GM23338 (cell line): ENCODE measurements at regions not wholly inside any gene's neighbourhood (a gene's known extent, or its start where the extent isn't known, plus 50 kb on each side); places are given as distances from the start of the nearest gene placed in this dataset.

Source experiments
- ATAC-seq: fragments of 200-7000 bp; cut with Tn5 transposase; 3 replicates; pipeline ENCODE4 v1.9.1; 2020
- DNase-seq: peaks from one replicate; pipeline ENCODE4 v3.0.0-alpha.2; 2015; ENCODE audit warnings: low spot score
- H2AFZ ChIP-seq: fragments of 200-600 bp; sonication (generic); 2 replicates; pipeline ENCODE4 v1.8.0; 2016; ENCODE audit warnings: antibody characterized with exemption, mild to moderate bottlenecking, moderate library complexity
- H3F3A ChIP-seq: fragments of 200-600 bp; sonication (generic); replicated peaks from 2 replicates; pipeline ENCODE4 v1.8.0; 2017; ENCODE audit warnings: antibody characterized with exemption, mixed run types, low read depth
- H3K27ac ChIP-seq: fragments of 200-600 bp; sonication (generic); 2 replicates; pipeline ENCODE4 v1.6.1; 2016; ENCODE audit warnings: low read depth
- H3K27me3 ChIP-seq: fragments of 200-600 bp; sonication (generic); 2 replicates; pipeline ENCODE4 v1.8.0; 2016; ENCODE audit warnings: mild to moderate bottlenecking, mixed run types, moderate library complexity; ENCODE audit not compliant: insufficient read depth
- H3K36me3 ChIP-seq: fragments of 200-600 bp; sonication (generic); 2 replicates; pipeline ENCODE4 v1.8.0; 2016; ENCODE audit warnings: mild to moderate bottlenecking; ENCODE audit not compliant: insufficient read depth
- H3K4me1 ChIP-seq: fragments of 200-600 bp; sonication (generic); 2 replicates; pipeline ENCODE4 v1.8.0; 2016; ENCODE audit warnings: mild to moderate bottlenecking, moderate library complexity; ENCODE audit not compliant: insufficient read depth
- H3K4me2 ChIP-seq: fragments of 200-600 bp; sonication (generic); 2 replicates; pipeline ENCODE4 v1.7.1; 2017; ENCODE audit warnings: mixed run types
- H3K4me3 ChIP-seq: fragments of 200-600 bp; sonication (generic); 2 replicates; pipeline ENCODE4 v1.6.1; 2016; ENCODE audit warnings: mixed run types
- H3K79me2 ChIP-seq: fragments of 200-600 bp; sonication (generic); replicated peaks from 2 replicates; pipeline ENCODE4 v1.8.0; 2017; ENCODE audit warnings: mild to moderate bottlenecking; ENCODE audit not compliant: insufficient read depth
- H3K9me2 ChIP-seq: fragments of 200-600 bp; sonication (generic); 2 replicates; pipeline ENCODE4 v1.8.0; 2017; ENCODE audit not compliant: insufficient read depth
- H4K20me1 ChIP-seq: fragments of 200-600 bp; sonication (generic); replicated peaks from 2 replicates; pipeline ENCODE4 v1.8.0; 2017; ENCODE audit warnings: mild to moderate bottlenecking; ENCODE audit not compliant: insufficient read depth
- H3K27ac Mint-ChIP-seq: 2 replicates; pipeline ENCODE4 v1.8.0; 2020; ENCODE audit warnings: inconsistent platforms, mild to moderate bottlenecking, moderate library complexity, mixed read lengths
- H3K27me3 Mint-ChIP-seq: 3 replicates; pipeline ENCODE4 v1.8.0; 2022; ENCODE audit warnings: low read depth, mild to moderate bottlenecking, moderate library complexity, mixed read lengths, inconsistent platforms; ENCODE audit not compliant: insufficient read depth, poor library complexity
- H3K36me3 Mint-ChIP-seq: 3 replicates; pipeline ENCODE4 v1.8.0; 2021; ENCODE audit warnings: low read depth, mild to moderate bottlenecking, inconsistent platforms, moderate library complexity, mixed read lengths
- H3K4me1 Mint-ChIP-seq: 3 replicates; pipeline ENCODE4 v1.8.0; 2020; ENCODE audit warnings: mild to moderate bottlenecking, inconsistent platforms, mixed read lengths
- H3K4me3 Mint-ChIP-seq: 3 replicates; pipeline ENCODE4 v1.8.0; 2021; ENCODE audit warnings: moderate library complexity, mild to moderate bottlenecking, inconsistent platforms, mixed read lengths
- H3K9me3 Mint-ChIP-seq: 3 replicates; pipeline ENCODE4 v1.8.0; 2020; ENCODE audit warnings: moderate library complexity, mild to moderate bottlenecking, inconsistent platforms, mixed read lengths
- CREB1 ChIP-seq: fragments of 250-450 bp; sonication (Bioruptor Pico); IDR thresholded peaks from 2 replicates; pipeline ENCODE4 v1.5.0; 2020; ENCODE audit warnings: low read depth, mild to moderate bottlenecking, moderate library complexity
- EZH2 ChIP-seq: fragments of 200-600 bp; sonication (generic); IDR thresholded peaks from one replicate; pipeline ENCODE4 v1.8.0; 2017; ENCODE audit warnings: antibody characterized with exemption, mild to moderate bottlenecking, low read depth; ENCODE audit not compliant: unreplicated experiment
- EZH2phosphoT487 ChIP-seq: fragments of 200-600 bp; sonication (generic); IDR thresholded peaks from one replicate; pipeline ENCODE4 v1.8.1; 2018; ENCODE audit warnings: antibody characterized with exemption; ENCODE audit not compliant: unreplicated experiment
- JUNB ChIP-seq: IDR thresholded peaks from one replicate; pipeline ENCODE4 v1.6.1; 2016; ENCODE audit warnings: antibody characterized with exemption; ENCODE audit not compliant: unreplicated experiment
- NANOG ChIP-seq: IDR thresholded peaks from 2 replicates; pipeline ENCODE4 v1.6.1; 2016; ENCODE audit warnings: antibody characterized with exemption, borderline replicate concordance
- POLR2AphosphoS5 ChIP-seq: IDR thresholded peaks from 2 replicates; pipeline ENCODE4 v1.6.1; 2016; ENCODE audit warnings: antibody characterized with exemption, low read depth
- STAT1 ChIP-seq: IDR thresholded peaks from one replicate; pipeline ENCODE4 v1.6.1; 2016; ENCODE audit warnings: antibody characterized with exemption; ENCODE audit not compliant: unreplicated experiment
- ZNF114 ChIP-seq: fragments of 250-450 bp; sonication (Bioruptor Pico); IDR thresholded peaks from 2 replicates; pipeline ENCODE4 v1.5.0; 2020; ENCODE audit warnings: mild to moderate bottlenecking, moderate library complexity
- ZNF331 ChIP-seq: fragments of 250-450 bp; sonication (Bioruptor Pico); IDR thresholded peaks from 2 replicates; pipeline ENCODE4 v1.5.0; 2020; ENCODE audit warnings: low read depth, mild to moderate bottlenecking, moderate library complexity
- TF ChIP-seq, protein P1 (sequence below): IDR thresholded peaks from one replicate; pipeline ENCODE4 v1.6.1; 2018; ENCODE audit warnings: antibody characterized with exemption; ENCODE audit not compliant: unreplicated experiment
- TF ChIP-seq, protein P2 (sequence below): fragments of 250-450 bp; sonication (Bioruptor Pico); IDR thresholded peaks from 2 replicates; pipeline ENCODE4 v1.5.0; 2020; ENCODE audit warnings: mild to moderate bottlenecking, moderate library complexity
- TF ChIP-seq, protein P3 (sequence below): IDR thresholded peaks from 2 replicates; pipeline ENCODE4 v1.6.1; 2016; ENCODE audit warnings: antibody characterized with exemption
- TF ChIP-seq, protein P4 (sequence below), 2 experiments: fragments of 200-600 bp in 1 of 2; sonication (generic) in 1 of 2; conservative IDR thresholded peaks; 2 replicates each; pipeline versions ENCODE4 v1.5.1 to v1.6.1; 2016 to 2017; ENCODE audit warnings: antibody characterized with exemption in 2 of 2, low read depth in 2 of 2, mild to moderate bottlenecking in 2 of 2, moderate library complexity in 1 of 2

DNA sequence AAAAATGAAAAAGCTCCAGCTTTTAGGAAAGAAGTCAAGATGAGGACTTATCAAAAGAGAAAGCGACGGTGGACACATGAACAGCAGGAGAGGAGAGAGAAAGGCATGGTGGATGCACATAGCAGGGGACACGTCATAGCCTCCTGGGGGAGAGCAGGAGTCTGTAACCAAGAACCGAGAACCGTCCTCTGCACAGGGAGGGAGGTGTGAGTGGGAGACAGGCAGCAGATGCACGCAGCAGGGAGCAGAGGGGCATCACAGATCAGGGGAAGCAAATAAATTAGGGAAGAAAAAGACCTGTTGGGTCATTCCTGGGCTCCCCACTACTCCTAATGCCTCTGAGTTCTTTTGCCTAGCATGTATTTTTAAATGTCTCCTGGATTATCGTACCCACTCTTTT, 138.1 kb upstream of the RMST start:
- H3K36me3 ChIP-seq: no peaks in the 10 kb centered on the region
- no peaks in the 10 kb centered on the region; the same call in 1 of the 2 replicates for H3F3A ChIP-seq
- H4K20me1 ChIP-seq: no peaks in the 10 kb centered on the region
- peak; percentile 1 for DNase-seq
- peaks cover 38% of the 10 kb centered on the region for H3K4me1 ChIP-seq
- ATAC-seq: peak; percentile 10; the same call in 1 of the 3 replicates
- no peaks in the 10 kb centered on the region for H3K9me3 Mint-ChIP-seq
- peaks cover 42% of the 10 kb centered on the region for H3K4me1 Mint-ChIP-seq
- no peak overlapping the region for H3K27ac Mint-ChIP-seq
- H3K4me2 ChIP-seq: peak overlapping the region; percentile 48
- peak overlapping the region; percentile 50 for H2AFZ ChIP-seq
- H3K4me3 ChIP-seq: no peak overlapping the region
- peaks cover 11% of the 10 kb centered on the region for H3K27me3 Mint-ChIP-seq
- H3K27me3 ChIP-seq: no peaks in the 10 kb centered on the region
- H3K4me3 Mint-ChIP-seq: no peak overlapping the region
- H3K27ac ChIP-seq: no peak overlapping the region
- TF ChIP-seq, protein P1, sequence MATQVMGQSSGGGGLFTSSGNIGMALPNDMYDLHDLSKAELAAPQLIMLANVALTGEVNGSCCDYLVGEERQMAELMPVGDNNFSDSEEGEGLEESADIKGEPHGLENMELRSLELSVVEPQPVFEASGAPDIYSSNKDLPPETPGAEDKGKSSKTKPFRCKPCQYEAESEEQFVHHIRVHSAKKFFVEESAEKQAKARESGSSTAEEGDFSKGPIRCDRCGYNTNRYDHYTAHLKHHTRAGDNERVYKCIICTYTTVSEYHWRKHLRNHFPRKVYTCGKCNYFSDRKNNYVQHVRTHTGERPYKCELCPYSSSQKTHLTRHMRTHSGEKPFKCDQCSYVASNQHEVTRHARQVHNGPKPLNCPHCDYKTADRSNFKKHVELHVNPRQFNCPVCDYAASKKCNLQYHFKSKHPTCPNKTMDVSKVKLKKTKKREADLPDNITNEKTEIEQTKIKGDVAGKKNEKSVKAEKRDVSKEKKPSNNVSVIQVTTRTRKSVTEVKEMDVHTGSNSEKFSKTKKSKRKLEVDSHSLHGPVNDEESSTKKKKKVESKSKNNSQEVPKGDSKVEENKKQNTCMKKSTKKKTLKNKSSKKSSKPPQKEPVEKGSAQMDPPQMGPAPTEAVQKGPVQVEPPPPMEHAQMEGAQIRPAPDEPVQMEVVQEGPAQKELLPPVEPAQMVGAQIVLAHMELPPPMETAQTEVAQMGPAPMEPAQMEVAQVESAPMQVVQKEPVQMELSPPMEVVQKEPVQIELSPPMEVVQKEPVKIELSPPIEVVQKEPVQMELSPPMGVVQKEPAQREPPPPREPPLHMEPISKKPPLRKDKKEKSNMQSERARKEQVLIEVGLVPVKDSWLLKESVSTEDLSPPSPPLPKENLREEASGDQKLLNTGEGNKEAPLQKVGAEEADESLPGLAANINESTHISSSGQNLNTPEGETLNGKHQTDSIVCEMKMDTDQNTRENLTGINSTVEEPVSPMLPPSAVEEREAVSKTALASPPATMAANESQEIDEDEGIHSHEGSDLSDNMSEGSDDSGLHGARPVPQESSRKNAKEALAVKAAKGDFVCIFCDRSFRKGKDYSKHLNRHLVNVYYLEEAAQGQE: no peak
- TF ChIP-seq NANOG (no peak), STAT1 (no peak), EZH2phosphoT487 (no peak), ZNF331 (CRISPR knock-in tag) (no peak), POLR2AphosphoS5 (no peak), JUNB (no peak), ZNF114 (CRISPR knock-in tag) (no peak), EZH2 (no peak), CREB1 (CRISPR knock-in tag) (no peak)
- TF ChIP-seq, protein P2, sequence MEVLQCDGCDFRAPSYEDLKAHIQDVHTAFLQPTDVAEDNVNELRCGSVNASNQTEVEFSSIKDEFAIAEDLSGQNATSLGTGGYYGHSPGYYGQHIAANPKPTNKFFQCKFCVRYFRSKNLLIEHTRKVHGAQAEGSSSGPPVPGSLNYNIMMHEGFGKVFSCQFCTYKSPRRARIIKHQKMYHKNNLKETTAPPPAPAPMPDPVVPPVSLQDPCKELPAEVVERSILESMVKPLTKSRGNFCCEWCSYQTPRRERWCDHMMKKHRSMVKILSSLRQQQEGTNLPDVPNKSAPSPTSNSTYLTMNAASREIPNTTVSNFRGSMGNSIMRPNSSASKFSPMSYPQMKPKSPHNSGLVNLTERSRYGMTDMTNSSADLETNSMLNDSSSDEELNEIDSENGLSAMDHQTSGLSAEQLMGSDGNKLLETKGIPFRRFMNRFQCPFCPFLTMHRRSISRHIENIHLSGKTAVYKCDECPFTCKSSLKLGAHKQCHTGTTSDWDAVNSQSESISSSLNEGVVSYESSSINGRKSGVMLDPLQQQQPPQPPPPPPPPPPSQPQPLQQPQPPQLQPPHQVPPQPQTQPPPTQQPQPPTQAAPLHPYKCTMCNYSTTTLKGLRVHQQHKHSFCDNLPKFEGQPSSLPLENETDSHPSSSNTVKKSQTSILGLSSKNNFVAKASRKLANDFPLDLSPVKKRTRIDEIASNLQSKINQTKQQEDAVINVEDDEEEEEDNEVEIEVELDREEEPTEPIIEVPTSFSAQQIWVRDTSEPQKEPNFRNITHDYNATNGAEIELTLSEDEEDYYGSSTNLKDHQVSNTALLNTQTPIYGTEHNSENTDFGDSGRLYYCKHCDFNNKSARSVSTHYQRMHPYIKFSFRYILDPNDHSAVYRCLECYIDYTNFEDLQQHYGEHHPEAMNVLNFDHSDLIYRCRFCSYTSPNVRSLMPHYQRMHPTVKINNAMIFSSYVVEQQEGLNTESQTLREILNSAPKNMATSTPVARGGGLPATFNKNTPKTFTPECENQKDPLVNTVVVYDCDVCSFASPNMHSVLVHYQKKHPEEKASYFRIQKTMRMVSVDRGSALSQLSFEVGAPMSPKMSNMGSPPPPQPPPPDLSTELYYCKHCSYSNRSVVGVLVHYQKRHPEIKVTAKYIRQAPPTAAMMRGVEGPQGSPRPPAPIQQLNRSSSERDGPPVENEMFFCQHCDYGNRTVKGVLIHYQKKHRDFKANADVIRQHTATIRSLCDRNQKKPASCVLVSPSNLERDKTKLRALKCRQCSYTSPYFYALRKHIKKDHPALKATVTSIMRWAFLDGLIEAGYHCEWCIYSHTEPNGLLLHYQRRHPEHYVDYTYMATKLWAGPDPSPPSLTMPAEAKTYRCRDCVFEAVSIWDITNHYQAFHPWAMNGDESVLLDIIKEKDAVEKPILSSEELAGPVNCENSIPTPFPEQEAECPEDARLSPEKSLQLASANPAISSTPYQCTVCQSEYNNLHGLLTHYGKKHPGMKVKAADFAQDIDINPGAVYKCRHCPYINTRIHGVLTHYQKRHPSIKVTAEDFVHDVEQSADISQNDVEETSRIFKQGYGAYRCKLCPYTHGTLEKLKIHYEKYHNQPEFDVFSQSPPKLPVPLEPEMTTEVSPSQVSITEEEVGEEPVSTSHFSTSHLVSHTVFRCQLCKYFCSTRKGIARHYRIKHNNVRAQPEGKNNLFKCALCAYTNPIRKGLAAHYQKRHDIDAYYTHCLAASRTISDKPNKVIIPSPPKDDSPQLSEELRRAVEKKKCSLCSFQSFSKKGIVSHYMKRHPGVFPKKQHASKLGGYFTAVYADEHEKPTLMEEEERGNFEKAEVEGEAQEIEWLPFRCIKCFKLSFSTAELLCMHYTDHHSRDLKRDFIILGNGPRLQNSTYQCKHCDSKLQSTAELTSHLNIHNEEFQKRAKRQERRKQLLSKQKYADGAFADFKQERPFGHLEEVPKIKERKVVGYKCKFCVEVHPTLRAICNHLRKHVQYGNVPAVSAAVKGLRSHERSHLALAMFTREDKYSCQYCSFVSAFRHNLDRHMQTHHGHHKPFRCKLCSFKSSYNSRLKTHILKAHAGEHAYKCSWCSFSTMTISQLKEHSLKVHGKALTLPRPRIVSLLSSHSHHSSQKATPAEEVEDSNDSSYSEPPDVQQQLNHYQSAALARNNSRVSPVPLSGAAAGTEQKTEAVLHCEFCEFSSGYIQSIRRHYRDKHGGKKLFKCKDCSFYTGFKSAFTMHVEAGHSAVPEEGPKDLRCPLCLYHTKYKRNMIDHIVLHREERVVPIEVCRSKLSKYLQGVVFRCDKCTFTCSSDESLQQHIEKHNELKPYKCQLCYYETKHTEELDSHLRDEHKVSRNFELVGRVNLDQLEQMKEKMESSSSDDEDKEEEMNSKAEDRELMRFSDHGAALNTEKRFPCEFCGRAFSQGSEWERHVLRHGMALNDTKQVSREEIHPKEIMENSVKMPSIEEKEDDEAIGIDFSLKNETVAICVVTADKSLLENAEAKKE (CRISPR knock-in tag): no peak
- TF ChIP-seq, protein P3, sequence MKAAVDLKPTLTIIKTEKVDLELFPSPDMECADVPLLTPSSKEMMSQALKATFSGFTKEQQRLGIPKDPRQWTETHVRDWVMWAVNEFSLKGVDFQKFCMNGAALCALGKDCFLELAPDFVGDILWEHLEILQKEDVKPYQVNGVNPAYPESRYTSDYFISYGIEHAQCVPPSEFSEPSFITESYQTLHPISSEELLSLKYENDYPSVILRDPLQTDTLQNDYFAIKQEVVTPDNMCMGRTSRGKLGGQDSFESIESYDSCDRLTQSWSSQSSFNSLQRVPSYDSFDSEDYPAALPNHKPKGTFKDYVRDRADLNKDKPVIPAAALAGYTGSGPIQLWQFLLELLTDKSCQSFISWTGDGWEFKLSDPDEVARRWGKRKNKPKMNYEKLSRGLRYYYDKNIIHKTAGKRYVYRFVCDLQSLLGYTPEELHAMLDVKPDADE: no peak
- TF ChIP-seq, protein P4, sequence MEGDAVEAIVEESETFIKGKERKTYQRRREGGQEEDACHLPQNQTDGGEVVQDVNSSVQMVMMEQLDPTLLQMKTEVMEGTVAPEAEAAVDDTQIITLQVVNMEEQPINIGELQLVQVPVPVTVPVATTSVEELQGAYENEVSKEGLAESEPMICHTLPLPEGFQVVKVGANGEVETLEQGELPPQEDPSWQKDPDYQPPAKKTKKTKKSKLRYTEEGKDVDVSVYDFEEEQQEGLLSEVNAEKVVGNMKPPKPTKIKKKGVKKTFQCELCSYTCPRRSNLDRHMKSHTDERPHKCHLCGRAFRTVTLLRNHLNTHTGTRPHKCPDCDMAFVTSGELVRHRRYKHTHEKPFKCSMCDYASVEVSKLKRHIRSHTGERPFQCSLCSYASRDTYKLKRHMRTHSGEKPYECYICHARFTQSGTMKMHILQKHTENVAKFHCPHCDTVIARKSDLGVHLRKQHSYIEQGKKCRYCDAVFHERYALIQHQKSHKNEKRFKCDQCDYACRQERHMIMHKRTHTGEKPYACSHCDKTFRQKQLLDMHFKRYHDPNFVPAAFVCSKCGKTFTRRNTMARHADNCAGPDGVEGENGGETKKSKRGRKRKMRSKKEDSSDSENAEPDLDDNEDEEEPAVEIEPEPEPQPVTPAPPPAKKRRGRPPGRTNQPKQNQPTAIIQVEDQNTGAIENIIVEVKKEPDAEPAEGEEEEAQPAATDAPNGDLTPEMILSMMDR (conservative IDR thresholded peaks at IDR 0.05; ENCODE audit: low read depth in 2 of 2): no peak
- H3K79me2 ChIP-seq: no peaks in the 10 kb centered on the region
- H3K36me3 Mint-ChIP-seq: no peaks in the 10 kb centered on the region
- no peaks in the 10 kb centered on the region for H3K9me2 ChIP-seq
